Neural progenitor cell (in vitro differentiated cells): ENCODE measurements at regions not wholly inside any gene's neighbourhood (a gene's known extent, or its start where the extent isn't known, plus 50 kb on each side); places are given as distances from the start of the nearest gene placed in this dataset.

Experiments
- CTCF ChIP-seq: fragments of 200-600 bp; sonication (generic); IDR thresholded peaks from 2 replicates; pipeline ENCODE4 v1.5.1; 2017; ENCODE audit warnings: antibody characterized with exemption, mild to moderate bottlenecking
- EZH2 ChIP-seq: fragments of 200-600 bp; sonication (generic); IDR thresholded peaks from 2 replicates; pipeline ENCODE4 v1.6.1; 2017; ENCODE audit warnings: antibody characterized with exemption, mild to moderate bottlenecking, moderate library complexity
- EZH2phosphoT487 ChIP-seq: fragments of 200-600 bp; sonication (generic); IDR thresholded peaks from 2 replicates; pipeline ENCODE4 v1.6.1; 2017; ENCODE audit warnings: antibody characterized with exemption

- TF ChIP-seq CTCF: no peak
- TF ChIP-seq EZH2: no peak
- TF ChIP-seq EZH2phosphoT487: no peak
Observed at GRCh38 chr10:121221072-121221471, 369.9 kb downstream of the WDR11 start.
